ENCODE measurements at regions not wholly inside any gene's neighbourhood (a gene's known extent, or its start where the extent isn't known, plus 50 kb on each side); places are given as distances from the start of the nearest gene placed in this dataset.

DNA sequence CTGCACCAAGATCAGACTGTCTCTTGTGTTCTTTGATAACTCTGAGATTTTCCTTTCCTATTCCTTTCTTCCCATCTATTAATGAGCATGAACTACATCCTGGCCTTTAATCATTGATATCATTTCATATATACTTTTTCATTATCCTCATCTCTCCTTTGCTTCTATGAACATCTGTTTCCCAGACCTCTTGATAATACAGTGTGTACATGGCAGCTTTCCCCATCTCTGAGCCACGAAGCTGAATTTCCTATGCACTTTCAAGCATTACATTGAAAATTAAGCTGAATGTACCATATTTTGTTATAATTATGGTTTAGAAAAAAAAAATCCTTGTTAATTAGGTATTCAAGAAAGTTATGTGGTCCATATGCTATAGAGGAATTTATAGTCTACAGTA, 60.9 kb upstream of the CREB5 start:
- no peaks in the 10 kb centered on the region for H3K36me3 Mint-ChIP-seq
- ATAC-seq, result no peak
- TF ChIP-seq, protein P1, sequence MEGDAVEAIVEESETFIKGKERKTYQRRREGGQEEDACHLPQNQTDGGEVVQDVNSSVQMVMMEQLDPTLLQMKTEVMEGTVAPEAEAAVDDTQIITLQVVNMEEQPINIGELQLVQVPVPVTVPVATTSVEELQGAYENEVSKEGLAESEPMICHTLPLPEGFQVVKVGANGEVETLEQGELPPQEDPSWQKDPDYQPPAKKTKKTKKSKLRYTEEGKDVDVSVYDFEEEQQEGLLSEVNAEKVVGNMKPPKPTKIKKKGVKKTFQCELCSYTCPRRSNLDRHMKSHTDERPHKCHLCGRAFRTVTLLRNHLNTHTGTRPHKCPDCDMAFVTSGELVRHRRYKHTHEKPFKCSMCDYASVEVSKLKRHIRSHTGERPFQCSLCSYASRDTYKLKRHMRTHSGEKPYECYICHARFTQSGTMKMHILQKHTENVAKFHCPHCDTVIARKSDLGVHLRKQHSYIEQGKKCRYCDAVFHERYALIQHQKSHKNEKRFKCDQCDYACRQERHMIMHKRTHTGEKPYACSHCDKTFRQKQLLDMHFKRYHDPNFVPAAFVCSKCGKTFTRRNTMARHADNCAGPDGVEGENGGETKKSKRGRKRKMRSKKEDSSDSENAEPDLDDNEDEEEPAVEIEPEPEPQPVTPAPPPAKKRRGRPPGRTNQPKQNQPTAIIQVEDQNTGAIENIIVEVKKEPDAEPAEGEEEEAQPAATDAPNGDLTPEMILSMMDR (IDR thresholded peaks at IDR 0.05), result no peak

DNA sequence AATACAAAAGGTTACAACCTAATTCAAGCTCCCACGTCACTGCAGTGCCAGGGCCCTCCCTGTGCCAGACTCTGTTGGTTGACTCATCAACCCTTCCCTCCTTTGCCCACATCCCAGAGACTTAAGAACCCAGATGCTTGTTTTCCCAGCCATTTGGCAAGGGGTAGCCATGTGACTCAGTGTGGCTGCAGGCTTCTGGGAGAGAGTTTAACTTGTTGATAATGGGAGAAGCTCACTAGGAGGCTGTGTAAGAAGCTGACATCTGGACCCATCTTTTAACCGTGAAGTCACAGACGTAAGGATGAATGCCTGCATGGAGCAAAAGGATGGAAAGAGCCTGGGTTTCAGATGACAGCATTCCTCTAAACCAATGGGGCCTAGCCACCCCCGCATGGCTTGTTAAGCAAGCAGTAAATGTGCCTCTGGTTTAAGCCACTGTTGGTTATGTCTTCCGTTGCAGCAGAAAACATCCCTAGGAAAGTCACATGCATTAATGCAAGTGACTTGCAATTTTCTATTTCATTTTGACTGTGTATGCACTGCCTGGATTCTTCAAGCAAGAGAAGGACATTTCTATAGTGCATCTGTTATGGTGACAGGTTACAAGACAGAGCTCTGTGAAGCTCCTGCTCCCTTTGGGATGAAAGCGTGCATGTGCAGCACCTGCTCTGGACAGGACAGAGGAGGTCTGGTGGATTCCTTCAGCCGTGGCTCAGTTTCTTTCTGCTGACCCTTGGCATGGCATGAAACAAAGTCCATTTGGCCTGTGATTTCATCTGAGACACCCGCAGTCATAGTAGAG, 57.5 kb upstream of the CREB5 start:
- no peaks in the 10 kb centered on the region for H3K36me3 ChIP-seq (ENCODE audit: control insufficient read depth, insufficient read depth, low read length)
- Mint-ChIP-seq H3K4me1 (no peaks in the 10 kb centered on the region), H3K27me3 (ENCODE audit: low read depth in 2 of 2) (peaks cover 12 to 15% of the 10 kb centered on the region in 2 donors), H3K27ac (no peak overlapping the region), H3K4me3 (no peak overlapping the region), H3K9me3 (no peaks in the 10 kb centered on the region), H3K36me3 (no peaks in the 10 kb centered on the region)
- WGBS (ENCODE audit: insufficient coverage), result 92% methylated on average over 7 of the region's 8 CpGs
- TF ChIP-seq, protein P1 (IDR thresholded peaks at IDR 0.05), result no peak
- intact Hi-C loops (cut with micrococcal nuclease), result no loop called here
- H3K9me3 ChIP-seq (ENCODE audit: control insufficient read depth, insufficient read depth, low read length), result no peaks in the 10 kb centered on the region
- H3K4me1 ChIP-seq (ENCODE audit: control insufficient read depth, insufficient read depth, low read length), result no peaks in the 10 kb centered on the region
- no peak for ATAC-seq
- H3K27ac ChIP-seq (ENCODE audit: low read length), result no peak overlapping the region
- no peak for DNase-seq
- H3K27me3 ChIP-seq (ENCODE audit: control insufficient read depth, insufficient read depth, low read length), result no peaks in the 10 kb centered on the region
- H3K4me3 ChIP-seq (ENCODE audit: low read length), result no peak overlapping the region

More for the DNA sequence above, 60.9 kb upstream of the CREB5 start:
- no peaks in the 10 kb centered on the region for H3K27me3 ChIP-seq (ENCODE audit: control insufficient read depth, insufficient read depth, low read length)
- Mint-ChIP-seq H3K9me3 (no peaks in the 10 kb centered on the region), H3K27me3 (ENCODE audit: low read depth in 2 of 2) (peaks cover 12 to 19% of the 10 kb centered on the region in 2 donors), H3K27ac (no peak overlapping the region), H3K4me1 (no peaks in the 10 kb centered on the region), H3K4me3 (no peak overlapping the region)
- H3K27ac ChIP-seq (ENCODE audit: low read length), result no peak overlapping the region
- no CpG with 5 or more reads among the region's 1 CpG for WGBS (ENCODE audit: insufficient coverage)
- no peak for DNase-seq
- no peaks in the 10 kb centered on the region for H3K9me3 ChIP-seq (ENCODE audit: control insufficient read depth, insufficient read depth, low read length)
- H3K4me3 ChIP-seq (ENCODE audit: low read length), result no peak overlapping the region
- no peaks in the 10 kb centered on the region for H3K4me1 ChIP-seq (ENCODE audit: control insufficient read depth, insufficient read depth, low read length)
- intact Hi-C loops (cut with micrococcal nuclease), result no loop called here
- H3K36me3 ChIP-seq (ENCODE audit: control insufficient read depth, insufficient read depth, low read length), result no peaks in the 10 kb centered on the region

DNA sequence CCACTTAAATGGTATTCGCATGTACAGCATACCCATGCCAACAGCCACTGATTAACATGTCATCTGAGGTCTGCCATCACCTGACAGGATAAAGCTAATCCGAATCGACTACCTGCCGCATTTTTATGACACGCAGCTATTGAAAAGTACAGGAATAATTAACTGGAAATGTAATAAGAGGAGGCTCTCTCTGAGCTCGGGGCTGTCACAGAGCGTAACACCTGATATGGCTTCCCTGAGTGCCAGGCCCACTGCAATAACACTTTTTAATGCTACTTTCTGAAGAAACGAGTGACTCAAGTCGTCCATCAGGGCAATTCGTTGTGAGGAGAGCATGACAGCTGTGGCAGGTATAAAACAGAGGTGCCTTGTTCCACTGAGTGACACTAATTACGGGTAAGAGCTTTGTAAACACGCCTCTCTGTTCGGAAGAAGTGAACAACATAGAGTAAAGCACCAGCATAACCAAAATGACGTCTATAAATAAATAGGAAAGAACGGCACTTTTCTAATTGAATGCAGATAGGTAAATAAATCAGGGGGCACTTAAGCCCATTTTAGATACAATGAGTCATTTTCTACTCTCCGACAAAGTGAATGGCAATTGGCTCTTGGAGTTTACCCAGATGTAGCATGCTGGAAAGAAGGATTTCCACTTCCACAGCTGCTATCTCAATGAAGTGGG, 56.5 kb upstream of the CREB5 start:
- intact Hi-C loops (cut with micrococcal nuclease), result no loop called here
- no peak overlapping the region for H3K27ac ChIP-seq (ENCODE audit: low read length)
- H3K9me3 ChIP-seq (ENCODE audit: control insufficient read depth, insufficient read depth, low read length), result no peaks in the 10 kb centered on the region
- H3K27me3 ChIP-seq (ENCODE audit: control insufficient read depth, insufficient read depth, low read length), result no peaks in the 10 kb centered on the region
- WGBS (ENCODE audit: insufficient coverage), result 91% methylated on average over 16 of the region's 16 CpGs
- no peak overlapping the region for H3K27ac Mint-ChIP-seq
- no peaks in the 10 kb centered on the region for H3K36me3 Mint-ChIP-seq
- ATAC-seq (no peak), DNase-seq (no peak)
- H3K36me3 ChIP-seq (ENCODE audit: control insufficient read depth, insufficient read depth, low read length), result no peaks in the 10 kb centered on the region
- H3K9me3 Mint-ChIP-seq, result no peaks in the 10 kb centered on the region
- H3K4me3 Mint-ChIP-seq, result no peak overlapping the region
- TF ChIP-seq, protein P1 (IDR thresholded peaks at IDR 0.05), result no peak
- H3K4me3 ChIP-seq (ENCODE audit: low read length), result no peak overlapping the region
- peaks cover 4 to 12% of the 10 kb centered on the region in 2 donors for H3K27me3 Mint-ChIP-seq (ENCODE audit: low read depth in 2 of 2)
- H3K4me1 ChIP-seq (ENCODE audit: control insufficient read depth, insufficient read depth, low read length), result no peaks in the 10 kb centered on the region
- no peaks in the 10 kb centered on the region for H3K4me1 Mint-ChIP-seq

Measured in natural killer cell (primary cell).